WTC11 (cell line): ENCODE measurements at regions not wholly inside any gene's neighbourhood (a gene's known extent, or its start where the extent isn't known, plus 50 kb on each side); places are given as distances from the start of the nearest gene placed in this dataset.

Source experiments
- ZNF138 ChIP-seq: sonication (generic); formaldehyde crosslinking; conservative IDR thresholded peaks from 2 replicates; pipeline ENCODE4 v1.8.1; 2022; ENCODE audit warnings: mild to moderate bottlenecking, moderate library complexity, missing genetic modification reagents
- TF ChIP-seq, protein P1 (sequence below): sonication (generic); formaldehyde crosslinking; IDR thresholded peaks from 2 replicates; pipeline ENCODE4 v1.8.1; 2023; ENCODE audit warnings: mild to moderate bottlenecking, missing genetic modification reagents, borderline replicate concordance
- TF ChIP-seq, protein P2 (sequence below): fragments of 200-600 bp; IDR thresholded peaks from 2 replicates; pipeline ENCODE4 v1.8.0; 2022; ENCODE audit warnings: antibody characterized with exemption

DNA sequence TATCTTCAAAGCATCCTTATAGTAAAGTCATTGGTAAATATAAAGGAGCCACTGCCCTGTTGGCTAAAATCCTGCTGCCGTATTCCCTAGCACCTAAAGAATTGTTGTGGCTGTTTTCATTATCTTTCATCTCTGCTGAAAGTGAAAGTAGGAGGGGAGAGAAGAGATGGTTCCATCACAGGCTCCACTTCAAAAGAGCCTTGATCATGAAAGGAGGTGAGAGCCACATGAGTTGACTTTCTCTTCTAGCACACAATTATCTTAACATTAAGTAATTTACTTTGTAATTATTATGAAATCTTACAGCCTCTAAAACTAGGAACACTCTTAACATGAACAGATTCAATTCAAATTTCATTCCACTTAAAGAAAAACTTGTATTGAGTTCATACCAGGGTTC is 1050.9 kb upstream of the LRRTM1 start:
- TF ChIP-seq, protein P1, sequence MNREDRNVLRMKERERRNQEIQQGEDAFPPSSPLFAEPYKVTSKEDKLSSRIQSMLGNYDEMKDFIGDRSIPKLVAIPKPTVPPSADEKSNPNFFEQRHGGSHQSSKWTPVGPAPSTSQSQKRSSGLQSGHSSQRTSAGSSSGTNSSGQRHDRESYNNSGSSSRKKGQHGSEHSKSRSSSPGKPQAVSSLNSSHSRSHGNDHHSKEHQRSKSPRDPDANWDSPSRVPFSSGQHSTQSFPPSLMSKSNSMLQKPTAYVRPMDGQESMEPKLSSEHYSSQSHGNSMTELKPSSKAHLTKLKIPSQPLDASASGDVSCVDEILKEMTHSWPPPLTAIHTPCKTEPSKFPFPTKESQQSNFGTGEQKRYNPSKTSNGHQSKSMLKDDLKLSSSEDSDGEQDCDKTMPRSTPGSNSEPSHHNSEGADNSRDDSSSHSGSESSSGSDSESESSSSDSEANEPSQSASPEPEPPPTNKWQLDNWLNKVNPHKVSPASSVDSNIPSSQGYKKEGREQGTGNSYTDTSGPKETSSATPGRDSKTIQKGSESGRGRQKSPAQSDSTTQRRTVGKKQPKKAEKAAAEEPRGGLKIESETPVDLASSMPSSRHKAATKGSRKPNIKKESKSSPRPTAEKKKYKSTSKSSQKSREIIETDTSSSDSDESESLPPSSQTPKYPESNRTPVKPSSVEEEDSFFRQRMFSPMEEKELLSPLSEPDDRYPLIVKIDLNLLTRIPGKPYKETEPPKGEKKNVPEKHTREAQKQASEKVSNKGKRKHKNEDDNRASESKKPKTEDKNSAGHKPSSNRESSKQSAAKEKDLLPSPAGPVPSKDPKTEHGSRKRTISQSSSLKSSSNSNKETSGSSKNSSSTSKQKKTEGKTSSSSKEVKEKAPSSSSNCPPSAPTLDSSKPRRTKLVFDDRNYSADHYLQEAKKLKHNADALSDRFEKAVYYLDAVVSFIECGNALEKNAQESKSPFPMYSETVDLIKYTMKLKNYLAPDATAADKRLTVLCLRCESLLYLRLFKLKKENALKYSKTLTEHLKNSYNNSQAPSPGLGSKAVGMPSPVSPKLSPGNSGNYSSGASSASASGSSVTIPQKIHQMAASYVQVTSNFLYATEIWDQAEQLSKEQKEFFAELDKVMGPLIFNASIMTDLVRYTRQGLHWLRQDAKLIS (CRISPR knock-in tag), result no peak
- TF ChIP-seq, protein P2, sequence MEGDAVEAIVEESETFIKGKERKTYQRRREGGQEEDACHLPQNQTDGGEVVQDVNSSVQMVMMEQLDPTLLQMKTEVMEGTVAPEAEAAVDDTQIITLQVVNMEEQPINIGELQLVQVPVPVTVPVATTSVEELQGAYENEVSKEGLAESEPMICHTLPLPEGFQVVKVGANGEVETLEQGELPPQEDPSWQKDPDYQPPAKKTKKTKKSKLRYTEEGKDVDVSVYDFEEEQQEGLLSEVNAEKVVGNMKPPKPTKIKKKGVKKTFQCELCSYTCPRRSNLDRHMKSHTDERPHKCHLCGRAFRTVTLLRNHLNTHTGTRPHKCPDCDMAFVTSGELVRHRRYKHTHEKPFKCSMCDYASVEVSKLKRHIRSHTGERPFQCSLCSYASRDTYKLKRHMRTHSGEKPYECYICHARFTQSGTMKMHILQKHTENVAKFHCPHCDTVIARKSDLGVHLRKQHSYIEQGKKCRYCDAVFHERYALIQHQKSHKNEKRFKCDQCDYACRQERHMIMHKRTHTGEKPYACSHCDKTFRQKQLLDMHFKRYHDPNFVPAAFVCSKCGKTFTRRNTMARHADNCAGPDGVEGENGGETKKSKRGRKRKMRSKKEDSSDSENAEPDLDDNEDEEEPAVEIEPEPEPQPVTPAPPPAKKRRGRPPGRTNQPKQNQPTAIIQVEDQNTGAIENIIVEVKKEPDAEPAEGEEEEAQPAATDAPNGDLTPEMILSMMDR, result no peak
- no peak for TF ChIP-seq ZNF138 (CRISPR knock-in tag)
